Suprapubic skin (tissue), 4 donors: ENCODE measurements at regions not wholly inside any gene's neighbourhood (a gene's known extent, or its start where the extent isn't known, plus 50 kb on each side); places are given as distances from the start of the nearest gene placed in this dataset.
"Not testable (repeated sequence)": the region's sequence is repeated elsewhere in the genome, so short reads cannot be mapped to it uniquely, and the experiment has no call there.

Experiments
- DNase-seq, 2 donors: peaks; one replicate each; pipeline ENCODE4 v3.0.0-alpha.2; 2019; ENCODE audit warnings: low spot score in 2 of 2
- H3K27ac ChIP-seq: fragments of 200-600 bp; sonication (generic); one replicate; pipeline ENCODE4 v1.5.1; 2019
- H3K27me3 ChIP-seq: fragments of 200-600 bp; sonication (generic); one replicate; pipeline ENCODE4 v1.5.1; 2019
- H3K36me3 ChIP-seq: fragments of 200-600 bp; sonication (generic); one replicate; pipeline ENCODE4 v1.5.1; 2019
- H3K4me1 ChIP-seq: fragments of 200-600 bp; sonication (generic); one replicate; pipeline ENCODE4 v1.5.1; 2019
- H3K4me3 ChIP-seq: fragments of 200-600 bp; sonication (generic); one replicate; pipeline ENCODE4 v1.5.1; 2019; ENCODE audit warnings: mild to moderate bottlenecking
- H3K9me3 ChIP-seq: fragments of 200-600 bp; sonication (generic); one replicate; pipeline ENCODE4 v1.5.1; 2019
- EP300 ChIP-seq: sonication (generic); formaldehyde crosslinking; IDR thresholded peaks from one replicate; pipeline ENCODE4 v1.6.1; 2017; ENCODE audit warnings: antibody characterized with exemption
- POLR2A ChIP-seq, 2 donors: fragments of 450-650 bp; IDR thresholded peaks; one replicate each; pipeline ENCODE4 v1.6.1; 2017; ENCODE audit warnings: antibody characterized with exemption in 2 of 2, mild to moderate bottlenecking in 2 of 2, moderate library complexity in 2 of 2
- POLR2AphosphoS5 ChIP-seq, 3 donors: sonication (generic); formaldehyde crosslinking; IDR thresholded peaks; one replicate each; pipeline ENCODE4 v1.6.1; 2017; ENCODE audit warnings: antibody characterized with exemption in 3 of 3
- WGBS: methylation state at CpG from one replicate; pipeline ENCODE4 v1.1.5; 2018; 5-methylcytosine and 5-hydroxymethylcytosine counted together
- TF ChIP-seq, protein P1 (sequence below), 2 donors: fragments of 200-600 bp in 1 of 2; fragments of 450-650 bp in 1 of 2; sonication (generic) in 1 of 2; IDR thresholded peaks; one replicate each; pipeline ENCODE4 v1.5.1; 2016 to 2019; ENCODE audit warnings: antibody characterized with exemption in 2 of 2, mild to moderate bottlenecking in 1 of 2, moderate library complexity in 1 of 2

DNA sequence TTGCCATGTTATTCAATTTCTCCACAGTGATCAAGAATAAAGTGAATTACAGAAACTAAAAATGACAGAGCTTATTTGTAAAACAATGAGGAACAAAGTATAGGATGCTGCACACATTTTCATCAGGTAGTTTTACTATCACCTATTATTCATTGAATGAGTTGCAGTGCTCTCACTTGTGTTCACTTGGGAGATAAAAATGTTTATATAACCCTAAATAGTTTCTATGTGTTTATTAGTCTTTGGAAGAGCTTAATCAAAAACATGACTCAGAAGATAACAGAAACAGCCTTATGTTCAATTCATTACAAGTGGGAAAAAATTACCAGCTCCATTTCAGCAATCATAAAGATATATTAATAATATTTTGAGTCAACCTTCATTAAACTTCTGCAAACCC lies 796.2 kb downstream of the SLITRK1 start:
- Histone ChIP-seq H3K9me3 (no peaks in the 10 kb centered on the region), H3K4me3 (no peak overlapping the region), H3K27me3 (no peaks in the 10 kb centered on the region), H3K27ac (no peak overlapping the region), H3K36me3 (no peaks in the 10 kb centered on the region), H3K4me1 (no peaks in the 10 kb centered on the region)
- DNase-seq: no peak
- TF ChIP-seq, protein P1, sequence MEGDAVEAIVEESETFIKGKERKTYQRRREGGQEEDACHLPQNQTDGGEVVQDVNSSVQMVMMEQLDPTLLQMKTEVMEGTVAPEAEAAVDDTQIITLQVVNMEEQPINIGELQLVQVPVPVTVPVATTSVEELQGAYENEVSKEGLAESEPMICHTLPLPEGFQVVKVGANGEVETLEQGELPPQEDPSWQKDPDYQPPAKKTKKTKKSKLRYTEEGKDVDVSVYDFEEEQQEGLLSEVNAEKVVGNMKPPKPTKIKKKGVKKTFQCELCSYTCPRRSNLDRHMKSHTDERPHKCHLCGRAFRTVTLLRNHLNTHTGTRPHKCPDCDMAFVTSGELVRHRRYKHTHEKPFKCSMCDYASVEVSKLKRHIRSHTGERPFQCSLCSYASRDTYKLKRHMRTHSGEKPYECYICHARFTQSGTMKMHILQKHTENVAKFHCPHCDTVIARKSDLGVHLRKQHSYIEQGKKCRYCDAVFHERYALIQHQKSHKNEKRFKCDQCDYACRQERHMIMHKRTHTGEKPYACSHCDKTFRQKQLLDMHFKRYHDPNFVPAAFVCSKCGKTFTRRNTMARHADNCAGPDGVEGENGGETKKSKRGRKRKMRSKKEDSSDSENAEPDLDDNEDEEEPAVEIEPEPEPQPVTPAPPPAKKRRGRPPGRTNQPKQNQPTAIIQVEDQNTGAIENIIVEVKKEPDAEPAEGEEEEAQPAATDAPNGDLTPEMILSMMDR (IDR thresholded peaks at IDR 0.05): no peak
- TF ChIP-seq POLR2A (IDR thresholded peaks at IDR 0.05) (no peak), POLR2AphosphoS5 (IDR thresholded peaks at IDR 0.05) (no peak), EP300 (no peak)

DNA sequence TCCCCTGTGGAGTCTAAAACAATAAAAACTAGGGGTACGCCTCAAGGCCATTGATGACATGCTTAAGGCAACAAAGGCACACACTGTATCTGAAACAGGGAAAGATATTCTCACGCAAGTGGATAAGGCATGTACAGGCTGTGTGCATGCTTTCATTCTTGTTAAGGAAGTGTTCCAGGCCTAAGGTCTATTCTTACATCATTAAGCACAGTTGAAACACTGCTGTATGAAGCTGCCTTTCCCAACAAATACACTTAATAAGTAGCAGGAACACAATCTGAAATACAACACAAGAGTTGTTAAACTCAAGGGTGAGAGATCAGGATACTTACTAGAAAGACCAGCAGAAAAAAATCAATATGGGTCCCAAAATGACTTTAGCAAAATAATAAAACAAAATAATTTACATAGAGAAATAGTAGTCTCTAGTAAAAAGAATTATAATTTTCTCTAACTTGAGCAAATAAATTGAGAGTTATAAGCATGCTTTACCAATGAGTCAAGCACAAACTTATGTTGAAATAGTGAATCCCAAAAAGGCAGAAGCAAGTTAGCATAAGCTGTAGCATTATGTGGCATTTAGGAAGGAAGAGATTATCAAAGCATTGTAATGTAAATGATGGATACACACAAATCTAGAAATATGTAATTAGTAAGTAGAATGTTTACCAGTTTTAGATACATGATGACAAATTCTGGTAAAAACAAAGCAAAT lies 796.9 kb downstream of the SLITRK1 start:
- WGBS: 83% methylated on average over 2 of the region's 2 CpGs
- no peaks in the 10 kb centered on the region for H3K9me3 ChIP-seq

DNA sequence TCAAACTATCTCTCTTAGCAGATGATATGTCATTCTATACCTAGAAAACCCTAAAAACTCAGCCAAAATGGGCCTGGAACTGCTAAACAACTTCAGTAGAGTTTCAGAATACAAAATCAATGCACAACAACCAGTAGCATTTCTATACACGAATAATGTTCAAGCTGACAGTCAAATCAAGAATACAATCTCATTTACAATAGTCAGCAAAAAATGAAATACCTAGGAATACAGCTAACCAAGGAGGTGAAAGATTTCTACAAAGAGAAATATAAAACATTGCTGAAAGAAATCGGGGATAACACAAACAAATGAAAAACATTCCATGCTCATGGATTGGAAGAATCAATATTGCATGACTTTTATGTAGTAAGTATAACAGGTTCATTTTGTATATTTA lies 804.8 kb downstream of the SLITRK1 start:
- Histone ChIP-seq H3K27me3 (no peaks in the 10 kb centered on the region), H3K36me3 (no peaks in the 10 kb centered on the region), H3K4me3 (no peak overlapping the region), H3K9me3 (no peaks in the 10 kb centered on the region), H3K27ac (no peak overlapping the region), H3K4me1 (no peaks in the 10 kb centered on the region)
- DNase-seq: no peak
- 67% methylated on average over 2 of the region's 2 CpGs for WGBS
- TF ChIP-seq EP300 (no peak), POLR2A (IDR thresholded peaks at IDR 0.05) (no peak), POLR2AphosphoS5 (IDR thresholded peaks at IDR 0.05) (no peak)
- TF ChIP-seq, protein P1 (IDR thresholded peaks at IDR 0.05): no peak

More for the DNA sequence above, 796.9 kb downstream of the SLITRK1 start:
- Histone ChIP-seq H3K4me1 (no peaks in the 10 kb centered on the region), H3K4me3 (no peak overlapping the region), H3K36me3 (no peaks in the 10 kb centered on the region), H3K27ac (no peak overlapping the region), H3K27me3 (no peaks in the 10 kb centered on the region)
- TF ChIP-seq, protein P1 (IDR thresholded peaks at IDR 0.05): no peak
- no peak for TF ChIP-seq EP300
- no peak for TF ChIP-seq POLR2AphosphoS5 (IDR thresholded peaks at IDR 0.05)
- no peak for TF ChIP-seq POLR2A (IDR thresholded peaks at IDR 0.05)
- no peak for DNase-seq

DNA sequence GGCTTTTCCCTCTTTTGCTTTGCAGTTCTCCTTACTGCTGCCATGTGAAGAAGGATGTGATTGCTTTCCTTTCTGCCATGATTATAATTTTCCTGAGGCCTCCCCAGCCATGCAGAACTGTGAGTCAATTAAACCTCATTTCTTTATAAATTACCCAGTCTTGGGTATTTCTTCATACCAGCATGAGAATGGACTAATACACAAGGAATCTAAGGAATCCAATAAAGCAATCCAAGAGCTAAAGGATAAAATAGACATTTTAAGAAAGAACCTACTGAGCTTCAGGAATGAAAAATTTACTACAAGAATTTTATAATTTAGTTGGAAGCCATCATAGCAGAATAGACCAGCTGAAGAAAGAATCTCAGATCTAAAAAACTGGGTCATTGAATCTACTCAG lies 808.3 kb downstream of the SLITRK1 start:
- not testable (repeated sequence) for H3K9me3 ChIP-seq, H3K4me3 ChIP-seq, H3K4me1 ChIP-seq, DNase-seq, H3K27me3 ChIP-seq, H3K36me3 ChIP-seq
- peak overlapping the region; percentile 58 for H3K27ac ChIP-seq

DNA sequence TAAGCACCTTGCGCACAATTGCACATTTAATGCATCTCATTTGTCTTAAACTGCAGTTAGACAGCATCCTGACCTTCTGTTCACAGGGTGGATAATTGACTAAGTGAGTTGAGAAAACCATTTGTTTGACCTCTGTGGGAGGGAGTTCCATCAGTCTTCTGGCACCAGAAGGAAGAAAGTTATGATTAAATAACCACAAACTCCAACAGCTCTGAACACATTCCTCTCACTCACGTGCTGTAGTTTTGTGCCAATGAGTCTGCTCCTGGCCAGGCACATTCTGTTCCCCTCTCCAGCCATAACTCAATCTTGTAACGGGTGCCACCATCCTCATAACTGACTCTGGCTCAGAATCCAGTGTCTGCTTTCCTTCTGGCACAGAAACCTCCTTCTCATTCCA lies 817.2 kb downstream of the SLITRK1 start:
- no peak overlapping the region for H3K27ac ChIP-seq
- TF ChIP-seq, protein P1 (IDR thresholded peaks at IDR 0.05): no peak
- TF ChIP-seq POLR2A (IDR thresholded peaks at IDR 0.05): no peak
- TF ChIP-seq EP300: peak; percentile 94
- peak in 2 of 3 donors; percentile 82 to 92 for TF ChIP-seq POLR2AphosphoS5 (IDR thresholded peaks at IDR 0.05)
- peak in 1 of 2 donors; percentile 74 for DNase-seq
- 34% methylated on average over 3 of the region's 3 CpGs for WGBS
- H3K27me3 ChIP-seq: no peaks in the 10 kb centered on the region
- H3K36me3 ChIP-seq: no peaks in the 10 kb centered on the region
- H3K4me1 ChIP-seq: peaks cover 4% of the 10 kb centered on the region
- no peaks in the 10 kb centered on the region for H3K9me3 ChIP-seq
- H3K4me3 ChIP-seq: no peak overlapping the region

DNA sequence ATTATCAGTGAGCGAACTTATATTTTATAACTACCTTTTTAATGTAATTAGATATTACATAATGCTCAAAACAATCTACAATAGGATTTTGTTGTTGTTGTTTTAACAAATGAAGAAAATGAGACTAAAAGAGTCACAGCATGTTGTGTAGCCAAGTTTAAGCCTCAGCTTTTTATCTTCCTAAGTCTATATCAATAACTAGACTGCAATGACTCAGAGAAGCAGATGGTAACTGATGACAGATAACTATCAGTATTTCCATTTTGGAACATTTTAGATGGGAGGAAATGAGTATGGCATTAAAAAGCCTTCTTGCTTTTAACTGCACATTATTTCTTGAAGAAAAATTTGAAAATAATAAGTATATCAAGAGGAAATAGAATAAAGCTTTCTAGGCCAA lies 825.2 kb downstream of the SLITRK1 start:
- Histone ChIP-seq H3K36me3 (no peaks in the 10 kb centered on the region), H3K4me3 (no peak overlapping the region), H3K27ac (no peak overlapping the region), H3K4me1 (no peaks in the 10 kb centered on the region), H3K9me3 (no peaks in the 10 kb centered on the region), H3K27me3 (no peaks in the 10 kb centered on the region)
- DNase-seq: no peak
- 94% methylated on average over 1 of the region's 1 CpG for WGBS
- no peak for TF ChIP-seq EP300
- TF ChIP-seq POLR2AphosphoS5 (IDR thresholded peaks at IDR 0.05): no peak
